HG03558 (cell line): ENCODE measurements at regions not wholly inside any gene's neighbourhood (a gene's known extent, or its start where the extent isn't known, plus 50 kb on each side); places are given as distances from the start of the nearest gene placed in this dataset.

Source experiments
- ATAC-seq: cut with Tn5 transposase; IDR thresholded peaks from one replicate; pipeline ENCODE4 v1.9.1; 2021; ENCODE audit warnings: moderate number of reproducible peaks; ENCODE audit not compliant: unreplicated experiment; ENCODE audit errors: extremely low read depth

- ATAC-seq: no peak
These were observed 435.6 kb downstream of the TMA16 start for GRCh38 chr4:163930086-163930485.

- no peak for ATAC-seq
These were observed 438.0 kb downstream of the TMA16 start for GRCh38 chr4:163932504-163932903.

GRCh38 chr4:163939597-163939996 is 445.1 kb downstream of the TMA16 start:
- ATAC-seq: no peak

- no peak for ATAC-seq
These were observed 446.9 kb downstream of the TMA16 start for GRCh38 chr4:163941221-163941905.

- ATAC-seq: no peak
These were observed 454.5 kb downstream of the TMA16 start for GRCh38 chr4:163948920-163949455.

GRCh38 chr4:163949976-163950601 is 455.6 kb downstream of the TMA16 start:
- ATAC-seq: no peak

- ATAC-seq: no peak
These were observed 460.8 kb downstream of the TMA16 start for GRCh38 chr4:163955288-163955687.

GRCh38 chr4:163958751-163959150 is 464.3 kb downstream of the TMA16 start:
- ATAC-seq: no peak

GRCh38 chr4:163959932-163960331 is 465.4 kb downstream of the TMA16 start:
- ATAC-seq: no peak

- no peak for ATAC-seq
These were observed 472.1 kb downstream of the TMA16 start for GRCh38 chr4:163966612-163967011.

GRCh38 chr4:163967263-163967662 is 472.8 kb downstream of the TMA16 start:
- no peak for ATAC-seq

GRCh38 chr4:163967710-163968109 is 473.2 kb downstream of the TMA16 start:
- no peak for ATAC-seq

- no peak for ATAC-seq
These were observed 474.8 kb downstream of the TMA16 start for GRCh38 chr4:163969291-163969690.

- ATAC-seq: no peak
These were observed 482.1 kb downstream of the TMA16 start for GRCh38 chr4:163976588-163976987.

GRCh38 chr4:163988391-163988790 is 493.9 kb downstream of the TMA16 start:
- ATAC-seq: no peak

- ATAC-seq: no peak
These were observed 494.4 kb downstream of the TMA16 start for GRCh38 chr4:163988865-163989264.

- no peak for ATAC-seq
These were observed 496.9 kb downstream of the TMA16 start for GRCh38 chr4:163991298-163991865.

- ATAC-seq: no peak
These were observed 514.9 kb downstream of the TMA16 start for GRCh38 chr4:164009435-164009834.

- no peak for ATAC-seq
These were observed 517.3 kb downstream of the TMA16 start for GRCh38 chr4:164011791-164012190.

GRCh38 chr4:164012396-164013027 is 518.0 kb downstream of the TMA16 start:
- ATAC-seq: no peak

GRCh38 chr4:164021947-164022346 is 527.5 kb downstream of the TMA16 start:
- no peak for ATAC-seq
